BLaER1 treated with 17β-estradiol and CSF1 and Interleukin-3, amounts not matched to agents 10 nM and 100 nM (cell line): ENCODE measurements at regions not wholly inside any gene's neighbourhood (a gene's known extent, or its start where the extent isn't known, plus 50 kb on each side); places are given as distances from the start of the nearest gene placed in this dataset.

ENCODE experiments used
- H3K27ac ChIP-seq, 11 experiments: shearing (Covaris generic); formaldehyde crosslinking; 2 replicates each; pipeline ENCODE4 v1.8.1; 2022
- H3K27me3 ChIP-seq, 11 experiments: shearing (Covaris generic); formaldehyde crosslinking; 2 replicates each; pipeline ENCODE4 v1.8.1; 2022
- H3K36me3 ChIP-seq, 11 experiments: shearing (Covaris generic); formaldehyde crosslinking; 2 replicates each; pipeline ENCODE4 v1.8.1; 2022
- H3K4me1 ChIP-seq, 10 experiments: shearing (Covaris generic); formaldehyde crosslinking; 2 replicates each; pipeline ENCODE4 v1.8.1; 2022
- H3K4me2 ChIP-seq, 11 experiments: shearing (Covaris generic); formaldehyde crosslinking; 2 replicates each; pipeline ENCODE4 v1.8.1; 2022
- H3K4me3 ChIP-seq, 10 experiments: shearing (Covaris generic); formaldehyde crosslinking; 2 replicates each; pipeline ENCODE4 v1.8.1; 2022
- H3K9ac ChIP-seq, 11 experiments: shearing (Covaris generic); formaldehyde crosslinking; 2 replicates each; pipeline ENCODE4 v1.8.1; 2022
- H3K9me3 ChIP-seq, 11 experiments: shearing (Covaris generic); formaldehyde crosslinking; replicated peaks in 1 of 11; 2 replicates each; pipeline ENCODE4 v1.8.1; 2022
- H4K20me1 ChIP-seq, 11 experiments: shearing (Covaris generic); formaldehyde crosslinking; 2 replicates each; pipeline ENCODE4 v1.8.1; 2022
- Cebpa-rat ChIP-seq, 11 experiments: shearing (Covaris generic); IDR thresholded peaks; 2 replicates each; pipeline ENCODE4 v1.8.1; 2022

GRCh38 chr16:72406390-72406789 is 234.4 kb upstream of the PMFBP1 start:
- H3K4me1 ChIP-seq, result no peaks in the 10 kb centered on the region
- no peaks in the 10 kb centered on the region for H3K27me3 ChIP-seq
- TF ChIP-seq Cebpa-rat (IDR thresholded peaks at IDR 0.05), result no peak
- H3K36me3 ChIP-seq, result no peaks in the 10 kb centered on the region
- H3K9me3 ChIP-seq, result no peaks in the 10 kb centered on the region; a peak in 1 of 22 replicates
- no peak overlapping the region for H3K9ac ChIP-seq
- H3K27ac ChIP-seq, result no peak overlapping the region
- H3K4me3 ChIP-seq, result no peak overlapping the region
- H3K4me2 ChIP-seq, result no peak overlapping the region
- no peaks in the 10 kb centered on the region for H4K20me1 ChIP-seq

- Histone ChIP-seq H3K27me3 (no peaks in the 10 kb centered on the region), H3K9me3 (no peaks in the 10 kb centered on the region; a peak in 1 of 22 replicates), H3K27ac (no peak overlapping the region), H3K4me1 (peaks cover 0 to 10% (median 0%) of the 10 kb centered on the region in 10 experiments; a peak in 4 of 20 replicates), H3K4me2 (no peak overlapping the region), H4K20me1 (no peaks in the 10 kb centered on the region), H3K4me3 (no peak overlapping the region), H3K36me3 (no peaks in the 10 kb centered on the region), H3K9ac (no peak overlapping the region)
- no peak for TF ChIP-seq Cebpa-rat (IDR thresholded peaks at IDR 0.05)
Observed at GRCh38 chr16:72404299-72404698, 232.3 kb upstream of the PMFBP1 start.

- Histone ChIP-seq H3K27ac (no peak overlapping the region), H3K4me1 (peaks cover 0 to 10% (median 0%) of the 10 kb centered on the region in 10 experiments; a peak in 4 of 20 replicates), H3K9ac (no peak overlapping the region), H4K20me1 (no peaks in the 10 kb centered on the region), H3K4me2 (peak overlapping the region in 2 of 11 experiments; percentile 16 to 23; a peak in 2 of 22 replicates), H3K9me3 (no peaks in the 10 kb centered on the region; a peak in 1 of 22 replicates), H3K27me3 (no peaks in the 10 kb centered on the region), H3K4me3 (no peak overlapping the region), H3K36me3 (no peaks in the 10 kb centered on the region)
- no peak for TF ChIP-seq Cebpa-rat (IDR thresholded peaks at IDR 0.05)
Observed at GRCh38 chr16:72401084-72401361, 229.1 kb upstream of the PMFBP1 start.

- H3K9me3 ChIP-seq, result peaks cover 0 to 4% (median 0%) of the 10 kb centered on the region in 11 experiments; a peak in 8 of 22 replicates
- H3K36me3 ChIP-seq, result no peaks in the 10 kb centered on the region
- H3K27ac ChIP-seq, result no peak overlapping the region
- no peak for TF ChIP-seq Cebpa-rat (IDR thresholded peaks at IDR 0.05)
- no peaks in the 10 kb centered on the region for H4K20me1 ChIP-seq
- no peaks in the 10 kb centered on the region for H3K27me3 ChIP-seq
- H3K4me3 ChIP-seq, result no peak overlapping the region
- peak overlapping the region in 2 of 11 experiments; percentile 16 to 23; a peak in 2 of 22 replicates for H3K4me2 ChIP-seq
- H3K4me1 ChIP-seq, result peaks cover 0 to 10% (median 0%) of the 10 kb centered on the region in 10 experiments; a peak in 4 of 20 replicates
- no peak overlapping the region for H3K9ac ChIP-seq
Observed at GRCh38 chr16:72400257-72401083, 228.5 kb upstream of the PMFBP1 start.

- H3K4me2 ChIP-seq, result no peak overlapping the region
- no peak overlapping the region for H3K4me3 ChIP-seq
- peaks cover 0 to 11% (median 4%) of the 10 kb centered on the region in 11 experiments; a peak in 11 of 22 replicates for H3K9me3 ChIP-seq
- peaks cover 0 to 10% (median 0%) of the 10 kb centered on the region in 10 experiments; a peak in 4 of 20 replicates for H3K4me1 ChIP-seq
- no peaks in the 10 kb centered on the region for H3K27me3 ChIP-seq
- no peaks in the 10 kb centered on the region for H3K36me3 ChIP-seq
- H3K9ac ChIP-seq, result no peak overlapping the region
- no peak for TF ChIP-seq Cebpa-rat (IDR thresholded peaks at IDR 0.05)
- no peaks in the 10 kb centered on the region for H4K20me1 ChIP-seq
- H3K27ac ChIP-seq, result no peak overlapping the region
Observed at GRCh38 chr16:72399811-72400210, 227.9 kb upstream of the PMFBP1 start.

GRCh38 chr16:72397876-72398275 is 225.9 kb upstream of the PMFBP1 start:
- H3K4me2 ChIP-seq, result no peak overlapping the region
- no peak for TF ChIP-seq Cebpa-rat (IDR thresholded peaks at IDR 0.05)
- H3K27ac ChIP-seq, result no peak overlapping the region
- H3K9me3 ChIP-seq, result peaks cover 6 to 23% (median 13%) of the 10 kb centered on the region in 11 experiments; a peak in 13 of 22 replicates
- no peaks in the 10 kb centered on the region for H3K27me3 ChIP-seq
- H3K9ac ChIP-seq, result no peak overlapping the region
- H4K20me1 ChIP-seq, result no peaks in the 10 kb centered on the region
- no peaks in the 10 kb centered on the region for H3K36me3 ChIP-seq
- peaks cover 0 to 10% (median 0%) of the 10 kb centered on the region in 10 experiments; a peak in 4 of 20 replicates for H3K4me1 ChIP-seq
- no peak overlapping the region for H3K4me3 ChIP-seq

GRCh38 chr16:72394526-72394925 is 222.6 kb upstream of the PMFBP1 start:
- no peak overlapping the region for H3K4me3 ChIP-seq
- H3K9me3 ChIP-seq, result peaks cover 6 to 23% (median 13%) of the 10 kb centered on the region in 11 experiments; a peak in 12 of 22 replicates
- H3K36me3 ChIP-seq, result 0 out of 22 replicates have a peak, but pooled peaks cover 0 to 5% (median 0%) of the 10 kb centered on the region in 11 experiments
- H3K4me2 ChIP-seq, result no peak overlapping the region
- no peak for TF ChIP-seq Cebpa-rat (IDR thresholded peaks at IDR 0.05)
- H3K27ac ChIP-seq, result no peak overlapping the region
- H3K9ac ChIP-seq, result no peak overlapping the region
- H3K4me1 ChIP-seq, result no peaks in the 10 kb centered on the region
- H4K20me1 ChIP-seq, result no peaks in the 10 kb centered on the region
- no peaks in the 10 kb centered on the region for H3K27me3 ChIP-seq

- Histone ChIP-seq H3K9me3 (peaks cover 12 to 41% (median 24%) of the 10 kb centered on the region in 11 experiments; a peak in 19 of 22 replicates), H3K4me2 (no peak overlapping the region), H3K36me3 (peaks cover 0 to 12% (median 3%) of the 10 kb centered on the region in 11 experiments; a peak in 5 of 22 replicates), H3K27me3 (no peaks in the 10 kb centered on the region), H3K9ac (no peak overlapping the region), H3K4me3 (no peak overlapping the region), H3K27ac (no peak overlapping the region), H3K4me1 (no peaks in the 10 kb centered on the region), H4K20me1 (no peaks in the 10 kb centered on the region)
- TF ChIP-seq Cebpa-rat (IDR thresholded peaks at IDR 0.05), result no peak
Observed at GRCh38 chr16:72389791-72390190, 217.8 kb upstream of the PMFBP1 start.

GRCh38 chr16:72388007-72388406 is 216.1 kb upstream of the PMFBP1 start:
- H3K9me3 ChIP-seq, result peaks cover 0 to 31% (median 14%) of the 10 kb centered on the region in 11 experiments; a peak in 18 of 22 replicates
- no peak for TF ChIP-seq Cebpa-rat (IDR thresholded peaks at IDR 0.05)
- H3K4me1 ChIP-seq, result no peaks in the 10 kb centered on the region
- no peak overlapping the region for H3K4me2 ChIP-seq
- H4K20me1 ChIP-seq, result no peaks in the 10 kb centered on the region
- H3K36me3 ChIP-seq, result peaks cover 0 to 12% (median 3%) of the 10 kb centered on the region in 11 experiments; a peak in 5 of 22 replicates
- no peak overlapping the region for H3K9ac ChIP-seq
- no peak overlapping the region for H3K4me3 ChIP-seq
- no peak overlapping the region for H3K27ac ChIP-seq
- no peaks in the 10 kb centered on the region for H3K27me3 ChIP-seq
